HEK293T (cell line): ENCODE measurements at regions not wholly inside any gene's neighbourhood (a gene's known extent, or its start where the extent isn't known, plus 50 kb on each side); places are given as distances from the start of the nearest gene placed in this dataset.

Experiments used
- ARNT ChIP-seq: fragments of 450-650 bp; IDR thresholded peaks from 2 replicates; pipeline ENCODE4 v1.6.1; 2017; ENCODE audit warnings: mild to moderate bottlenecking
- BHLHE40 ChIP-seq: fragments of 450-650 bp; IDR thresholded peaks from 2 replicates; pipeline ENCODE4 v1.6.1; 2016; ENCODE audit warnings: mild to moderate bottlenecking, moderate library complexity, borderline replicate concordance
- CTBP1 ChIP-seq: fragments of 450-650 bp; IDR thresholded peaks from 2 replicates; pipeline ENCODE4 v1.6.1; 2016; ENCODE audit warnings: borderline replicate concordance
- ELF4 ChIP-seq: fragments of 450-650 bp; IDR thresholded peaks from 2 replicates; pipeline ENCODE4 v1.6.1; 2017; ENCODE audit warnings: antibody characterized with exemption
- SUZ12 ChIP-seq: fragments of 450-650 bp; IDR thresholded peaks from 2 replicates; pipeline ENCODE4 v1.6.1; 2016; ENCODE audit warnings: mild to moderate bottlenecking
- TARDBP ChIP-seq: fragments of 450-650 bp; IDR thresholded peaks from 2 replicates; pipeline ENCODE4 v1.6.1; 2016
- ZNF384 ChIP-seq: fragments of 450-650 bp; IDR thresholded peaks from 2 replicates; pipeline ENCODE4 v1.6.1; 2016

DNA sequence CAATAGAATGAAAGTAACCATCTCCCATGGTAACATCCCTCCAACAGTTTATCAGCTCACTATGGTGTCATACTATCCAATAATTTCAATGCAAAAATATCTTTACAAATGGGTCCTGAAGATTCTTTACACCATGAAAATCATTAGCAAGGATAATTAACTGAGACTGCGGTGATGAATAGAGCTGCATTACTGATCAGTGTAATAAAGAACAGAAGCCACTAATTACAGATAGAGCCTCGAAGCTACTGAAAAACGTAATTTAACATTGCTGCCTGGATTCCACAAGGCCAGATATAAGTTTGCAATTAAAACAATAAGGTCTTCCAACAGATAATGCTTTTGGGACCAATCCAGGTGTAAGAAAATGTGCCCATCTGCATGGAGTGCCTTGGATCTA, 1245.8 kb upstream of the SLC39A10 start:
- no peak for TF ChIP-seq ARNT
- TF ChIP-seq BHLHE40, result no peak
- no peak for TF ChIP-seq ELF4
- no peak for TF ChIP-seq CTBP1
- TF ChIP-seq SUZ12, result no peak
- no peak for TF ChIP-seq ZNF384
- no peak for TF ChIP-seq TARDBP
